ENCODE measurements at regions not wholly inside any gene's neighbourhood (a gene's known extent, or its start where the extent isn't known, plus 50 kb on each side); places are given as distances from the start of the nearest gene placed in this dataset.

DNA sequence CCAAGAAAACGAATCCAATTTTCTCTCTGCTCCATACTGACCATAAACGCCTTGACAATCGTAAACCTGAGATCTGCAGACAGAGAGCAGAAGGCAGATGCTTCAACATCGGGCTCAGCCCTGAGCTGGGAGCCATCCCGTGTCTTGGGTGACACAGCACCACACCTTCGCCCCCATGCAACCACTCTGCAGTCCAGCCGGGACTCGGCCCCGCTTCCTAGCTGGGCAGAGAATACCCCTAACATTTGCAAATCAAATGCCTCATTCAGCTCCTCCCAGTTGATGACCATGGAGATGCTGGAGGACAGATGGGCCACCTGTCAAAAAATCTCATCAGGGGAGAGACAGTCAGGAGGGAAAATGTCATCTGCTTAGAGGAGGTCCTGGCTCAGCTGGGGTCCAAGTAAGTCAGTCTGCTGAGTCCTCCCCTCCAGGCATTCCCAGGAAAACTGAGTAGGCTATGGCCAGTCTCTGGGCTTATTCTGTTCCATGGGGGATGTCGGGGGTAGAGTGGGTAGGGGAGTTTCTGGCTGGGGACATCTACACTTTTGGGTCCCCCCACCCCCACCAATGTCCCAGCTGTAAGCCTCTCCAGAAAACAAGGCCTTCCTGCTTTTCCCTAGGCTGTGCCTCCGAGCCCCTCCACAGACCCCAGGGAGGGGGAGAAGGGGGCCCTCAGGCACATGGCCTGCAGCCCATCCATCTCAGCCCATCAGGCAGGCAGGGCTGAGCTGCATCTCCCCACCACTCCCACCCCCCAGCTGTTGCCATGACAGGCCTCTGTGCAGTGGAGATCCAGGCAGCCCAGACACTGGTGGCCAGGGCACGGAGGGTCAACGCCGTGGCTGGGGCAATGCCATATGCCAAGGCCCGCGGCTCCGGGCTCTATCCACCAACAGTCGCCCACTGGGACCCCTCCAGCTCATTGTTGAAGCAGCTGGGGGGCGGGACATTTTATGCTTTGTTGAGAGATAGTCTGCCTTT is 158.6 kb downstream of the AXIN2 start:
- no peak overlapping the region for H3K4me3 ChIP-seq
- intact Hi-C loops (cut with micrococcal nuclease), result no loop called here
- H3K27ac ChIP-seq (ENCODE audit: extremely low read depth, low read depth, low read length), result no peak overlapping the region
- H3K27me3 ChIP-seq (ENCODE audit: control insufficient read depth in 2 of 2, insufficient read depth in 2 of 2, low read length in 2 of 2), result peaks cover 0 to 6% of the 10 kb centered on the region in 2 experiments; a peak in 2 of 5 replicates
- BruUV-seq (replicated peaks), result no TSS peak
- H3K36me3 ChIP-seq (ENCODE audit: control insufficient read depth, insufficient read depth, low read length), result no peaks in the 10 kb centered on the region
- FAIRE-seq (no peak), ATAC-seq (no peak), DNase-seq (ENCODE audit: extremely low read depth in 1 of 4, low spot score in 3 of 4) (no peak)
- H2AFZ ChIP-seq (ENCODE audit: low read depth, low read length), result no peak overlapping the region
- ChIA-PET POLR2A (no interaction called here), CTCF (ENCODE audit: low intra/inter-chr PET ratio) (no interaction called here)
- TF ChIP-seq, protein P1, sequence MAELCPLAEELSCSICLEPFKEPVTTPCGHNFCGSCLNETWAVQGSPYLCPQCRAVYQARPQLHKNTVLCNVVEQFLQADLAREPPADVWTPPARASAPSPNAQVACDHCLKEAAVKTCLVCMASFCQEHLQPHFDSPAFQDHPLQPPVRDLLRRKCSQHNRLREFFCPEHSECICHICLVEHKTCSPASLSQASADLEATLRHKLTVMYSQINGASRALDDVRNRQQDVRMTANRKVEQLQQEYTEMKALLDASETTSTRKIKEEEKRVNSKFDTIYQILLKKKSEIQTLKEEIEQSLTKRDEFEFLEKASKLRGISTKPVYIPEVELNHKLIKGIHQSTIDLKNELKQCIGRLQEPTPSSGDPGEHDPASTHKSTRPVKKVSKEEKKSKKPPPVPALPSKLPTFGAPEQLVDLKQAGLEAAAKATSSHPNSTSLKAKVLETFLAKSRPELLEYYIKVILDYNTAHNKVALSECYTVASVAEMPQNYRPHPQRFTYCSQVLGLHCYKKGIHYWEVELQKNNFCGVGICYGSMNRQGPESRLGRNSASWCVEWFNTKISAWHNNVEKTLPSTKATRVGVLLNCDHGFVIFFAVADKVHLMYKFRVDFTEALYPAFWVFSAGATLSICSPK (IDR thresholded peaks at IDR 0.05; ENCODE audit: borderline replicate concordance), result no peak
- TF ChIP-seq, protein P2, sequence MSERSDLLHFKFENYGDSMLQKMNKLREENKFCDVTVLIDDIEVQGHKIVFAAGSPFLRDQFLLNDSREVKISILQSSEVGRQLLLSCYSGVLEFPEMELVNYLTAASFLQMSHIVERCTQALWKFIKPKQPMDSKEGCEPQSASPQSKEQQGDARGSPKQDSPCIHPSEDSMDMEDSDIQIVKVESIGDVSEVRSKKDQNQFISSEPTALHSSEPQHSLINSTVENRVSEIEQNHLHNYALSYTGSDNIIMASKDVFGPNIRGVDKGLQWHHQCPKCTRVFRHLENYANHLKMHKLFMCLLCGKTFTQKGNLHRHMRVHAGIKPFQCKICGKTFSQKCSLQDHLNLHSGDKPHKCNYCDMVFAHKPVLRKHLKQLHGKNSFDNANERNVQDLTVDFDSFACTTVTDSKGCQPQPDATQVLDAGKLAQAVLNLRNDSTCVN (CRISPR knock-in tag; IDR thresholded peaks at IDR 0.05), result no peak
- peaks cover 2% of the 10 kb centered on the region for H3K9me1 ChIP-seq (ENCODE audit: control insufficient read depth, insufficient read depth, low read length)
- in situ Hi-C loops (cut with MboI), result no loop called here
- H4K20me1 ChIP-seq (replicated peaks; ENCODE audit: control insufficient read depth, insufficient read depth, low read length), result no peaks in the 10 kb centered on the region
- no peaks in the 10 kb centered on the region for H3K9me3 ChIP-seq (replicated peaks; ENCODE audit: control insufficient read depth, insufficient read depth, low read depth, low read length)
- WGBS (ENCODE audit: insufficient coverage, low coverage, missing lambda C conversion rate), result 1% methylated on average over 16 of the region's 19 CpGs
- no peaks in the 10 kb centered on the region for H3K4me1 ChIP-seq (replicated peaks in 1 of 2; ENCODE audit: control insufficient read depth in 2 of 2, insufficient read depth in 2 of 2, low read length in 2 of 2)
- H3K9ac ChIP-seq (ENCODE audit: insufficient read depth in 1 of 2, low read depth in 2 of 2, low read length in 2 of 2), result no peak overlapping the region
- H3K79me2 ChIP-seq (ENCODE audit: control insufficient read depth, insufficient read depth, low read length), result no peaks in the 10 kb centered on the region
- H3K4me2 ChIP-seq (ENCODE audit: insufficient read depth, low read length), result no peak overlapping the region
